Upper lobe of right lung (tissue), 1 donor: ENCODE measurements at regions not wholly inside any gene's neighbourhood (a gene's known extent, or its start where the extent isn't known, plus 50 kb on each side); places are given as distances from the start of the nearest gene placed in this dataset.

Experiments used
- ATAC-seq: fragments of 200-7000 bp; cut with Tn5 transposase; one replicate; pipeline ENCODE4 v1.9.1; 2020; ENCODE audit warnings: mild to moderate bottlenecking, moderate library complexity
- DNase-seq: peaks from one replicate; pipeline ENCODE4 v3.0.0-alpha.2; 2020
- H3K27ac ChIP-seq: fragments of 200-600 bp; one replicate; pipeline ENCODE4 v1.8.0; 2022
- H3K27me3 ChIP-seq: fragments of 200-600 bp; one replicate; pipeline ENCODE4 v1.8.0; 2022; ENCODE audit warnings: mild to moderate bottlenecking
- H3K36me3 ChIP-seq: fragments of 200-600 bp; one replicate; pipeline ENCODE4 v1.8.0; 2022
- H3K4me1 ChIP-seq: fragments of 200-600 bp; one replicate; pipeline ENCODE4 v1.8.0; 2022
- H3K4me3 ChIP-seq: fragments of 200-600 bp; one replicate; pipeline ENCODE4 v1.8.0; 2022; ENCODE audit warnings: mild to moderate bottlenecking
- H3K9me3 ChIP-seq: fragments of 200-600 bp; one replicate; pipeline ENCODE4 v1.8.0; 2022
- CTCF ChIP-seq: fragments of 200-600 bp; IDR thresholded peaks from one replicate; pipeline ENCODE4 v1.8.0; 2022; ENCODE audit warnings: antibody characterized with exemption
- intact Hi-C: fragments of 100-400 bp; cut with DNase I; formaldehyde crosslinking; loops from one replicate; pipeline ENCODE4 v1.11.0; 2022
- donor health status: DM: no; HTN: yes; CAD: no; lungs with severe emphysema.

GRCh38 chr2:121095257-121096080, 189.5 kb downstream of the TFCP2L1 start:
- H3K36me3 ChIP-seq: no peaks in the 10 kb centered on the region

GRCh38 chr2:121096611-121097010, 188.4 kb downstream of the TFCP2L1 start:
- peaks cover 7% of the 10 kb centered on the region for H3K27me3 ChIP-seq
- DNase-seq (no peak), ATAC-seq (no peak)
- H3K27ac ChIP-seq: no peak overlapping the region
- H3K36me3 ChIP-seq: no peaks in the 10 kb centered on the region
- intact Hi-C loops: no loop called here
- no peaks in the 10 kb centered on the region for H3K9me3 ChIP-seq
- no peak overlapping the region for H3K4me3 ChIP-seq
- H3K4me1 ChIP-seq: no peaks in the 10 kb centered on the region
- no peak for TF ChIP-seq CTCF

More at GRCh38 chr2:121095257-121096080, 189.5 kb downstream of the TFCP2L1 start:
- intact Hi-C loops: no loop called here
- no peak overlapping the region for H3K27ac ChIP-seq
- H3K27me3 ChIP-seq: no peaks in the 10 kb centered on the region
- no peaks in the 10 kb centered on the region for H3K9me3 ChIP-seq
- DNase-seq (peak; percentile 90), ATAC-seq (peak; percentile 83)
- TF ChIP-seq CTCF: peak; percentile 66
- no peak overlapping the region for H3K4me3 ChIP-seq
- no peaks in the 10 kb centered on the region for H3K4me1 ChIP-seq

GRCh38 chr2:121098556-121098955, 186.4 kb downstream of the TFCP2L1 start:
- Histone ChIP-seq H3K9me3 (no peaks in the 10 kb centered on the region), H3K27ac (no peak overlapping the region), H3K27me3 (peaks cover 7% of the 10 kb centered on the region), H3K4me3 (no peak overlapping the region), H3K36me3 (no peaks in the 10 kb centered on the region), H3K4me1 (no peaks in the 10 kb centered on the region)
- ATAC-seq (no peak), DNase-seq (no peak)
- no peak for TF ChIP-seq CTCF
- intact Hi-C loops: no loop called here

GRCh38 chr2:121099329-121100290, 185.4 kb downstream of the TFCP2L1 start:
- no peaks in the 10 kb centered on the region for H3K4me1 ChIP-seq
- intact Hi-C loops: no loop called here
- peak; percentile 80 for ATAC-seq
- no peaks in the 10 kb centered on the region for H3K36me3 ChIP-seq
- TF ChIP-seq CTCF: peak; percentile 26
- H3K27ac ChIP-seq: no peak overlapping the region
- H3K9me3 ChIP-seq: no peaks in the 10 kb centered on the region
- peak; percentile 74 for DNase-seq
- H3K27me3 ChIP-seq: peaks cover 7% of the 10 kb centered on the region
- no peak overlapping the region for H3K4me3 ChIP-seq

- no peak overlapping the region for H3K27ac ChIP-seq
- H3K27me3 ChIP-seq: peaks cover 7% of the 10 kb centered on the region
- DNase-seq (no peak), ATAC-seq (no peak)
- H3K9me3 ChIP-seq: no peaks in the 10 kb centered on the region
- no peak for TF ChIP-seq CTCF
- no peaks in the 10 kb centered on the region for H3K36me3 ChIP-seq
- intact Hi-C loops: no loop called here
- no peaks in the 10 kb centered on the region for H3K4me1 ChIP-seq
- no peak overlapping the region for H3K4me3 ChIP-seq
Observed at GRCh38 chr2:121101093-121101715, 183.8 kb downstream of the TFCP2L1 start.
